RPMI7951 (cell line): ENCODE measurements at regions not wholly inside any gene's neighbourhood (a gene's known extent, or its start where the extent isn't known, plus 50 kb on each side); places are given as distances from the start of the nearest gene placed in this dataset.
"Not testable (repeated sequence)": the region's sequence is repeated elsewhere in the genome, so short reads cannot be mapped to it uniquely, and the experiment has no call there.

Experiments
- DNase-seq: peaks from one replicate; pipeline ENCODE4 v3.0.0-alpha.2; 2012; ENCODE audit warnings: low read depth

- DNase-seq: no peak
These were observed 595.9 kb downstream of the DSC3 start for GRCh38 chr18:30446605-30447004.

DNA sequence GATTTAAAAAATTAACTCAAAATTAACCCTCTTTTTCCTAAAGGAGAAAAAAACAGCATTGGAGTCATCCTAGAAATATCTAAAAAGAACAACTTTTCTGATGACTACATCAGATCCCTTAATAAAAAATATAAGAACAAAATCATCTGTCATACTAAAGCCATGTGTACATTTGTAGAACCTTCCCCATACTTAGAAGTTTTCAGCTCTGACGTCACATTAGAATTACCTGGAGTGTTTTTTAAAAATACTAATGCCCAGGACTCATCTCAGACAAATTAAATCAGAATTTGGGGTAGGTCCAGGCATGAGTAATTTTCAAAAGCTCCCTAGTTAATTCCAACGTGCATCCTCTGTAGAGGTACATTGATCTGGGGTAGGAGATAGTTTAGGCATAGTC lies 598.0 kb downstream of the DSC3 start:
- no peak for DNase-seq

DNA sequence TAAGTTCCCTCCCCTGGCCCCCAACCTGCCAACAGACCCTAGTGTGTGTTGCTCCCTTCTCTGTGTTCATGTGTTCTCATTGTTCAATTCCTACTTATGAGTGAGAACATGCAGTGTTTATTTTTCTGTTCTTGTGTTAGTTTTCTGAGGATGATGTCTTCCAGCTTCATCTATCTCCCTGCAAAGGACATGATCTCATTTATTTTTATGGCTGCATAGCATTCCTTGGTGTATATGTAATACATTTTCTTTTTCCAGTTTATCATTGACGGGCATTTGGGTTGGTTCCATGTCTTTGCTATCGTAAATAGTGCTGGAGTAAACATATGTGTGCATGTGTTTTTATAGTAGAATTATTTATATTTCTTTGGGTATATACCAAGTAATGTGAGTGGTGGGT lies 602.2 kb downstream of the DSC3 start:
- DNase-seq: no peak

DNA sequence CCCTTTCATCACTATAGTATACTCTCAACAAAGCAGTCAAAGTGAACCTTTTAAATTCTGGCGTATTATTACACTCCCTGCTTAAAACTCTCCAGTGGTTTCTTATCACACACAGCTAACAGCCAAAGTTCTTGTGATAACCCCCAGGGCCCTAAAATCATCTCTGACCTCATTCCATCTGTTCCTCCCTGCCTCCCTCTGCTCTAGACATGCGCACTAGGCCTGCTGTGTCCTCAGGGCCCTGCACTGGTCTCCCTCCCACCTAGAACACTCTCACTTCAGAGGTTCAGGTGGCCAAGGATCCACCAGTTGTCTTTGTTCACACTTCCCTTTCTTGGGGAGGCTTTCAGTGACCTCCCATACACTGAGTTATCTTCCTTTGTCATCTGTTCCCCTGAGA lies 603.4 kb downstream of the DSC3 start:
- DNase-seq: no peak

DNA sequence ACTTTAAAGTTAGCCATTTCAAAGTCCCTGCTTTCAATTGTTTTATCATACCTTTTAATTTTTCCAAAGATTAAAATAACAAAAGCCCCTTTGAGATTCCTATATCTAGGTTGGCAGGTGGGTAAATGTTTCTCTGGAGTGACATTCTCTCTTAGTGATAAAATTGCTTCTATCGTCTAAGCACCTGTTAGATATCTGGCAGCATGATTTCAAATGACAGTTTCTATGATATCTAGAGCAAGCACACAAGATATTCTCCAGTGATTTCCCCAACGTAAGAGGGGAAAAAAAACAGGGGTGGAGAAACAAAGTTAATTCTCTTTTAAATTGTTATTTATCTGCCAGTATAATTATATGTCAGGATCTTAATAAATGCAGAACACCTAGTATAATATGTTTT lies 610.2 kb downstream of the DSC3 start:
- DNase-seq: no peak

- DNase-seq: not testable (repeated sequence)
These were observed 623.1 kb downstream of the DSC3 start for GRCh38 chr18:30419399-30419798.

- no peak for DNase-seq
These were observed 626.6 kb downstream of the DSC3 start for GRCh38 chr18:30415903-30416302.

- no peak for DNase-seq
These were observed 633.4 kb downstream of the DSC3 start for GRCh38 chr18:30409120-30409519.

GRCh38 chr18:30406728-30407127 lies 635.8 kb downstream of the DSC3 start:
- DNase-seq: no peak

- no peak for DNase-seq
These were observed 637.5 kb downstream of the DSC3 start for GRCh38 chr18:30405038-30405437.

DNA sequence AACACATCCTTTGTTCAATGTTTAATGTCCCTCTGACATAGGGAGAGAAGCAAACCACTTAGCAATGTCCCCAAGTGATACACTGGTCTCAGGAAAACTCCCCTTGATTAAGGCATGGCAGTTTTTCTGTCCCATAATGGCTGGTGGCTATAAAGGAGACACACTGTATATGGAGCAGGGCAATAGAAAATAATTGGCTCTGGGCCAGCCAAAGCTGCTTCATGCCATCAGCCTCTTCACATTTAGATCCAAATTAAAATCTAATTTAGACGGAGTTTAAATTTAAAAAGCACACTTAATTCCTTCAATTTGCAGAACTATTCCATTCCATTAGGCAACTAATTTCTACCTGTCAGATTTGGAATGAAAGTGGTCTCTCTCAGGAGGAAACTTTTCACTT lies 638.1 kb downstream of the DSC3 start:
- DNase-seq: no peak

DNA sequence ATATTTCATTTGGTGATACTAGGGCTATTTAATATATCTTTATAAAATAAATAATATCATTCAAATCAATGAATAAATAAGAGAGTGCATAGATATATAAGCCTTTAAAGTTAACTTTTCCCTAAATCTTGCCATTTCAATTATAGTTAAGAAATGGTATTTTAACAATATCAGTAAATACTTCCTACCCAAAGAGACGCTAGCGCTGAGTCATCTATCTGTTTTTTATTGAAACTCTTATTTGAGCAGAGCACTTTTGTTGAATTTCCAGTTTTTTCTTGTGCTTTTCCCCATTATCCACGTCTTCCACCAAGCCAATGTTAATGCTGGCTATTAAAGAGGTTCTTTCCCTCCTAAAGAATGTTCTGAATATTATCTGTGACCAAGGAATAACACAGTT lies 639.3 kb downstream of the DSC3 start:
- DNase-seq: no peak

DNA sequence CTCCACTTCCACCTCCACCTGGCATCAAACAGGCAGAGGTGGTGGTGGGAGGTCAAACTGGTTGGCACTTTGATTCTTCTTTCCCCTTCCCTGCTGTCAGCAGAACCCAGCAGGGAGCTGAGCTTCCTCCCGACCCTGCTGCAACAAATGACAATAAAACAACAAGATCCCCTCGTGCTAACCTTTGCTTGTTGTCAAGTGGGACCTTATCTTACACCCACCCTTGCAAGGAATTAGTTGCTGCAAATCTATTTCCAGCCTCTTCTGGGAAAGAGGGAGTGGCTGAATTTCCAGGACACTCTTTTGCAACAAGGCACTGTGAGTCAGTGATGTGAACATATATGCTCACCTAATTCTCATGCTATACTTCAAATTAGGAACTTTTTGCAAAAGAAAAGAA lies 655.1 kb downstream of the DSC3 start:
- DNase-seq: no peak

DNA sequence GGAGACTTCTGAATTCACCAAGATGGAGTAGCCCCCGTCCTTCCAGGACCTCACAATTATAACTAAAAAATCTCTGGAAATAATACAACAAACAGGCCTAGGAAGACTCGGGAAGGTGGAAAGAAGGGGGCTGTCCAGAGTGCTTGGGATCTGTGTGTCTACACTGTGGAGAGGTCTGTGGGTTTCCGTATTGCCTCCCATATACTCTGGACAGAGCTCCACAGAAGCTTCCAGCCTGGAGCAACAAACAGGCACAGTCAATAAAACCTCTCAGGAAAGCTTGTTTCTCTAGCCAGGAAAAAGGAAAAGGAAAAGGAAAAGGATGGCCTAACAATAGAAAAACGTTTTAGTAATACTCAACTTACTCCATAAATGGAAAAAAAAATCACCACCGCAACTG lies 655.9 kb downstream of the DSC3 start:
- DNase-seq: no peak

DNA sequence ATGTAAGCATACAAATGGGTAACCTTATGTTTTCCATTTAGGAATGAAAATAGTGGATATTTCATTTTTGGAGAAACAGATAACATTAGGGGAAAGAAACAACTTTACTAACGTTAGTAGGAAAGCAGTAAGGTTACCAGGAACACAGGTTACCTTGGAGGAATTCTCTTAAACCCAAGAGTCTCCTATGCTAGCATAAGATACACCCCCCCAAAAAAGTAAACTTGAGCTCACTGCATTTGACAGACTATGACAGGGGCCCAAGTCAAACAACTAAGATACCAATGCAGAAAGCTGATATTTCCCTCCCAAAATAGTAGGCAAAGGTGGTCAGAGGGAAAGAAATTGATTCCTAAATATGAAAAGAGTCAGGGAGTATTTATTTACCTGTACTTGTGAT lies 656.9 kb downstream of the DSC3 start:
- no peak for DNase-seq

DNA sequence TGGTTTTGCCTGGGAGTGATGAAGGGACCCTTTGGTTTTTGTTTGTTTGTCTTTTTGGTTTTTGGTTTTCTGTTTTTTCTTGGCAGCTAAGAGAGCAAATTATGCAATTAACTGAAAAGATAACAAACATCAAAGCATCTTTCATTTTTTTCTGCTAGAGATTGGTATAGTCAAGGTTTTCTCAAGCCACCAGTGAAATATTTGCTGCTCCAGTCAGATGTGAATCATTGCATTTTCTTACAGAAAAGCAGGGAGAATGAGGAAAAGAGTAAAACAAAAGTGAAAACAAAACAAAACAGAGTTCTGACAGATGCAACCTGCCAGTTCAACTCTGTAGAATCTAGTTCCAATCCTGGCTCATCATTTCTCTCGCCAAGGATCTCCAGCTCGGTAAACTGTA lies 660.7 kb downstream of the DSC3 start:
- no peak for DNase-seq

DNA sequence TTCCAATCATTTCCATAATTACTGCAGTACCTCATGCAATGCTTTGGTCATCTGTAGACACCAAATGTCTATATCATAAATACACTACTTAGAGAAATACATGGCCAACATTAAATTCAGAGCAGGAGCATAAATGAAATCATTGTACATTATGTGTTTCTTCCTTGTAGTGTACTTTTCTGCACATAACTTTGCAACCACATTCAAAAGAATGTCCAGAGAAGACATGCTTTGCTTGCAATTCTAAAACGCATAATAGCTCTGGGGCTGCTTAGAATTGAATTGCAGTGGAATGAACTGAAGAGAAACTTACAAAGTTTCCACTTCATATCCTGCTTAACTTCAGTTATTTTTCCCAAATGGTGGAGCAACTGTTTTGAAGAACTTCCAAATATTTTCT lies 664.4 kb downstream of the DSC3 start:
- no peak for DNase-seq

GRCh38 chr18:30376515-30376914 lies 666.0 kb downstream of the DSC3 start:
- DNase-seq: no peak

DNA sequence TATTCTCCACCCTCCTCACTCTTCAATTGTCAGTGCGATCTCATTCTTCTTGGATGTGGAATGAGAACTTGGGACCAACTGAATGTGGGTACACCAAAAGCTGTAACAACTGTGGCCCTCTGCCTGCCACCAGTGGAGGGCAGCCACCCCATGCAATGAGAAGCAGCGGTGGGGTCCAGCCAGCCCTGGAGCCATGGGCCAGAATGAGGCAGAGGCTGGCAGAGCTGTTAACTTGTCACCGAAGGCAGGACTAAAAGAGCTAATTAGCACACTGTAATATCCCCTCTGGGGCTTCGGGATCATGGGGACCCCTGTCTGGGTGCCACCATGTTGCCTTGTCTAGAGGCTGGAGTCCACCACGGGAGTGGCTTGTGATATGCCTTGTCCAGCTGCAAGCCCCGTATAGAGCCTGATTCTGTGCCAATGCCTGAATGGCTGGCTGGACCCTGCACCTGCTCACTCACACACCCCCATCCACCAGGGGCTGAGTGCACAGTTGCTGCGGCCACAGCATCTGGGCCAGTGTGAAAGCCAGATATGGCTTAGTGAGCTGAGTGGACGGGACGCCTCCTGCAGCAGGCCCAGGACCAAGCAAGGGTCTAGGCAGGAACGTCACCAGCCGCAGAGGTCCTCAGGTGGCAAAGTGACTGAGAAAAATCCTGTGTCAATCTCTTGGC lies 680.5 kb downstream of the DSC3 start:
- DNase-seq: no peak

GRCh38 chr18:30359521-30359920 lies 683.0 kb downstream of the DSC3 start:
- DNase-seq: no peak

DNA sequence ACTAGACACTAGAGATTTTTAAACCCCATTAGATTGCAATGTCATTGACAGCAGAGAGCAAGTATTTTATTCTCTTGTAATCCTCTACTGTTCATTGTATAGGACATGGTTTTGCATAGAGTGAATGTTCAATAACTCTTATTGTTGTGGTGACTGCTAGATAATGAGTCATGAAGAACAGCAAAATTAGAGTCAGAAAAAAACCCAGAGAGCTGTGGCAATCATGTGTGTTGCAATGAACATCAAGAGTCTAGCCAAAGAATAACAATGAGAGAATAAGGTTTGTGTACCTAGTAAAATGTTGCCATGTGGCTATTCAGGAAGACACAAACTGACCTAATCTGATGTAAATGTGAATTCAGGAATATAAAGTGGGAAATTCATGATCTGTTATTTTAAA lies 684.0 kb downstream of the DSC3 start:
- DNase-seq: no peak

DNA sequence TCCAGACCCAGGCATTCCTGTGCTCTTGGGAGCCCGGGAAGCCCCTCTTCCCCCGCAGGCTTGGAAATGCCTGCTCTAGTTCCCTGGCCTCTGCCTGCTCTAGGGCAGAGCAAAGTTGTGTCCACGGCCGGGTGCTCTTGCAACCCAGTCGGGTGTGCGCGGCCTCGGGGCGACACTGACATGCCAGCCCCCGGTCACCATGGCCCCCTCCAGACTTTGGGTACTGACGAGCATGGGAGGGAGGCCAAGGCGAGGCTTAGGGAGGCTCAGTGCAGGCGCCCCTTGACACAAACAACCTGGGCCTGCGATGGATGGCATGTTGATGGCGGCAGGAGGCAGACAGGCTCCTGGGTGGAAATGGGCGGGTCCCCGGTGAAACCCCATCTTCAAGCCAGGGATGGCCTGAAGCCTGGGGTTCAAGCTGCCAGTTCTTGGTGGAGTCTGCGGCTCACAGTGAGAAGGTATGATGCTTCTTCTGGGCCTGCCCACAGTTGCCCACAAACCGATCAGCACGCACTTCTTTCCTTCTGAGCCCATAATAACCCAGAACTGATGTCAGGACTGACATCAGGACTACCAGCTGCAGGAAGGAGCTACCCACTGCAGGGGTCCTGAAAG lies 689.9 kb downstream of the DSC3 start:
- DNase-seq: no peak

DNA sequence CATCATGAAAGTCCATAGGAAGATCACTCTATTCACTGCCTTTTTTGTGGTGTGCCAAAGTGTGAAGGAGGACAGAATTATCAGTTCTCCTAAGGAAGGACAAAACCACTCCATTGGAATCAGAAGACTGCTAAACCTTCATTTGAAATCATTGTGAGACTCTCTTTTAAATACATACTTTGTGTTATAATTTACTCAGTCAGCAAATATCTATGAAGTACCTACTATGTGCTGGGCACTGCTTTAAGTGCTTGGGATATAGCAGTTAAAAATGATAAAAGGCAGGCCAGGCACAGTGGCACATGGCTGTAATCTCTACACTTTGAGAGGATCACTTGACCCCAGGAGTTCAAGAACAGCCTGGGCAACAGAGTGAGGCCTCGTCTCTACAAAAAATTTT lies 692.3 kb downstream of the DSC3 start:
- no peak for DNase-seq

- no peak for DNase-seq
These were observed 699.5 kb downstream of the DSC3 start for GRCh38 chr18:30343090-30343489.
